GM10248 (cell line): ENCODE measurements at regions not wholly inside any gene's neighbourhood (a gene's known extent, or its start where the extent isn't known, plus 50 kb on each side); places are given as distances from the start of the nearest gene placed in this dataset.

Experiments used
- CTCF ChIA-PET: fragments of 300-600 bp; sonication (Branson Sonifier 250); formaldehyde crosslinking; extraction: SDS; loops from one replicate; lab custom pipeline; 2021; ENCODE audit warnings: antibody characterized with exemption; lab: Yijun Ruan, JAX
- POLR2A ChIA-PET: fragments of 350-650 bp; sonication (Branson Sonifier 250); formaldehyde crosslinking; extraction: SDS; loops from one replicate; lab custom pipeline; 2020; ENCODE audit warnings: antibody characterized with exemption; lab: Yijun Ruan, JAX
- DNase-seq: peaks from one replicate; pipeline ENCODE4 v3.0.0; 2012; ENCODE audit errors: extremely low spot score
- TF ChIP-seq, protein P1 (sequence below): IDR thresholded peaks from 2 replicates; pipeline ENCODE4 v1.5.1; 2012; ENCODE audit warnings: mild to moderate bottlenecking, low read depth; ENCODE audit errors: extremely low read depth, missing control alignments, control extremely low read depth

DNA sequence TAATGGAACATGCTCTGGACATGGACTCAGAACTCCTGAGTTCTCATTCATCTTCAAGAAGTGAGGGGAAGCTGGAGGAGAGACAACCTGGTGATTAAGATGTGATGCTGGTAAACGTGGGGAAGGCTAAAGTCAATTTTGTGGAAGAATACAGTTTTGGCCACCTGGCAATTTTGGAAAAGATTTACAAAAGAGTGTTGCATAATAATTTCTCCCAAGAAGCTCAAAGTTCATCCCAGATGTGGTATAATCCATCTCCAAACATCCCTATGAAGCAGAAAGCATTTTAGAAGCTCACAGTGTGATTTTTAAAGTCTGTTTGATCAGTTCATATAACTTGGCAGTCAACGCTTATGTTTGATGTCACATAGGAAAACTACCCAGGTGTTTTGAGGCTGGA is 208.7 kb downstream of the LMX1A start:
- POLR2A ChIA-PET, result no interaction called here
- CTCF ChIA-PET, result no interaction called here
- TF ChIP-seq, protein P1, sequence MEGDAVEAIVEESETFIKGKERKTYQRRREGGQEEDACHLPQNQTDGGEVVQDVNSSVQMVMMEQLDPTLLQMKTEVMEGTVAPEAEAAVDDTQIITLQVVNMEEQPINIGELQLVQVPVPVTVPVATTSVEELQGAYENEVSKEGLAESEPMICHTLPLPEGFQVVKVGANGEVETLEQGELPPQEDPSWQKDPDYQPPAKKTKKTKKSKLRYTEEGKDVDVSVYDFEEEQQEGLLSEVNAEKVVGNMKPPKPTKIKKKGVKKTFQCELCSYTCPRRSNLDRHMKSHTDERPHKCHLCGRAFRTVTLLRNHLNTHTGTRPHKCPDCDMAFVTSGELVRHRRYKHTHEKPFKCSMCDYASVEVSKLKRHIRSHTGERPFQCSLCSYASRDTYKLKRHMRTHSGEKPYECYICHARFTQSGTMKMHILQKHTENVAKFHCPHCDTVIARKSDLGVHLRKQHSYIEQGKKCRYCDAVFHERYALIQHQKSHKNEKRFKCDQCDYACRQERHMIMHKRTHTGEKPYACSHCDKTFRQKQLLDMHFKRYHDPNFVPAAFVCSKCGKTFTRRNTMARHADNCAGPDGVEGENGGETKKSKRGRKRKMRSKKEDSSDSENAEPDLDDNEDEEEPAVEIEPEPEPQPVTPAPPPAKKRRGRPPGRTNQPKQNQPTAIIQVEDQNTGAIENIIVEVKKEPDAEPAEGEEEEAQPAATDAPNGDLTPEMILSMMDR, result no peak
- DNase-seq, result no peak

DNA sequence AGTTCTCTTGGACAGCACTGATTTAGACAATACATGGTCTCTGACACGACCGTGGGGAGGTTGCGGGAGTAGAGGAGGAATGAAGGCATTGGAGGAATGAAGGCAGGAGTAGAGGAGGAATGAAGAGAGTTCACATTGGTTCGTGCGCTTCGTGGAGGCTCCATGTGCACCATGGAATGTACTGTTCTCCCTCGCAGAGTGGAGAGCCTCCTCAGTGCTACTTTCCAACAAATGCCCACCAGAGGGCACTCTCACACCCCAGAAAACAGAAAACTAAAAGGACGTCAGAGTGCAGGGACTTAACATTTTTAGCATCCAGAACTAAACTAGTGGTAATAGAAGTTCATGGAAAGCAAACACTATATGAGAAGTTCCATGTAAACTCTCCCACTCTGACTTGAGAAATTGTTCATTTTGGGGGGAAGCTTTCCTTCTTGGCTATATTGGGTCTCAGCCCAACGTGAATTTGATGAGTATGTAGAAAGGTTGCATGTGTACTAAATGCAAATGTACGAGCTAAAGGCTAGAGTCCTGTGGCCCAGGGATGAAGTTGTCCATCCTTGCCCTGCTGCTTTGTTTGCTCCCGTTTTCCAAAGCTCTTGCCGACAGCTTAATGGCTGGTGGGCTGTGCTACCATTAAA is 211.6 kb downstream of the LMX1A start:
- DNase-seq, result peak; percentile 33
- ChIA-PET POLR2A (no interaction called here), CTCF (interaction anchor here (1.0 to 5.6 kb wide), 15 partner anchors 9 to 223 kb away, joined by 3 to 31 read pairs (median 6); no protein-coding TSS in a partner anchor)
- TF ChIP-seq, protein P1, result peak; percentile 75

DNA sequence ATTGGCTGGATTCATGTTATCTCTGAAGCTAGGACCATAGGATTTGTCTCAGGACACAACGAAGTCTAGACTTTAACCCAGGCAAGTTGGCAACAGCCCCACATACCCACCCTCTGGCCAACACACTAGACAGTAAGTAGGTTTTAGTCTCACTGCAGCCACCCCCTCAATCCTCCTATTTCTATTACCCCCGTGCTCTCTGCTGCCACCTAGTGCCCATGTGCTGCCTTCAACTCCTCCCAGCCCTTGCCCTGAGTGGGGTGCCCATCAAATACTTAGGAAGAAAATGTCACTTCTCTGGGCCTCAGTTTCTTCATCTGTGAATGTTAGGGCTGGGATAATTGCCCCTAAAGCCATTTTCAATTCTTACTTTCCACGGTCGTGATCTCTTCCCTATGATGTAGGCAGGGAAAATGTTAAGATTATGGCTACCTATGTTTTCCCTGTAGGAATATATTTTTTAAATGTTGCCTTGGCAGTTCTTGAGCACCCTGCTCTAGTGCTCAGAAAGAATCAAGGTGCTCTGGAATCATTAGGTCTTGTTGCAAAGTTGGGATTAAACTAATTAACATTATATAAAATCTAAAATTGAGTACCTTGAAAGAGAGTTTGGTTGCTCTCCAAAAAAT is 213.0 kb downstream of the LMX1A start:
- peak; percentile 21 for DNase-seq
- POLR2A ChIA-PET, result no interaction called here
- TF ChIP-seq, protein P1, result peak; percentile 64
- CTCF ChIA-PET, result interaction anchor here (0.6 to 5.6 kb wide), 4 partner anchors 13 to 224 kb away, joined by 3 to 31 read pairs (median 6); no protein-coding TSS in a partner anchor

DNA sequence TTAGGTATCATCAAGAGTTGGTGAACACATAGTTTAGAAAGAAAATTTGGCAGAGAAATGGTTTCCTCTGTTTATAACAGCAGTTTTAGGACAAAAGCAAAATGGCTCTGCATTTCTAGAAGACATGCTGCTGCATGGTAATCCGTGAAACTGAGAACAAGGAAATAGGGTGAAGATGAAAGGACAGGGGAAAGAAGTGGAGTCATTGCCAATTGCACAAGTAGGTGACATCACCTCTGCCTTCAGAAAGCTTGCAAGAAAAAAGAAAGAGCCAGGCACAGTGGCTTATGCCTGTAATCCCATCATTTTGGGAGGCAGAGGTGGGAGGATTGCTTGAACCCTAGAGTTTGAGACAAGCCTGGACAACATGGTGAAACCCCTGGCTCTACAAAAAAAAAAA is 217.6 kb downstream of the LMX1A start:
- TF ChIP-seq, protein P1, result no peak
- CTCF ChIA-PET, result interaction anchor here (1.4 to 2.5 kb wide), 2 partner anchors 9 to 20 kb away, joined by 3 to 7 read pairs; no protein-coding TSS in a partner anchor
- POLR2A ChIA-PET, result no interaction called here
- DNase-seq, result no peak

DNA sequence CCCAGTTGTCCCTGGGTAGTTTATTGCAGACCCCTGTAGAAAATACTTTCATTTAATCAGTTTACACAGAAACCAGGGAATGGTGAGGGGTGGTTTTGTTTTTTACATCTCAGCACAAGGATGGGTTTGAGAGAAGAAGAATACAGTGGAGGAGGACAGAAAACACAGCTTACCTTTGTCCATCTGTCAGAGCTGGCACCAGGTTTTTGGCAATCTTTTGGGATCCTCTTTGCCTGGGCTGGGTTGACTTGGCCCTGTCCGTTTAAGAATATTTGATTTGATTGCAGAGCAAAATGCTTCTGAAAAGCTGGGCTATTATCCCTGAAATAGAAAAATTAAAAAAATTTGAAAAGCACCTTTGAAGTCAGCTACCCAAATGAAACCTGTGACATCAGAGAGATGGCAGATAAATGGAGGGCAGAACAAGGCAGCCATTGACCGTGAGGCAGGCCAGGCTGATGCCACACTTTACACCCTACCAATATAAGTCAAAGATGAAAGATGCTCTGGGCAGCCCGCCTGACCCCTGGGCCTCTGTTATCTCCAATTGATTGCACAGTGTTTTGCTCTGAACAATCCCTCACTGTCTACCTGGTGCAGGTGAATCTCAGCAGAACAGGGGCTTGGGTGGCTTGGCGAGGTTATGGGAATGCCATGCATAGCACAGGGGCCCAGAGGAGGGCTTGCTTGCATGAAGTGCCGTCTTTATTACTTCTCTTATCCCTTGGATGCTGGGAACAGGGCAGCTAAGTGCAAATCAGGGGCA is 218.8 kb downstream of the LMX1A start:
- DNase-seq, result no peak
- TF ChIP-seq, protein P1, result no peak
- POLR2A ChIA-PET, result no interaction called here
- CTCF ChIA-PET, result interaction anchor here (0.9 to 1.5 kb wide), 3 partner anchors 9 to 24 kb away, joined by 3 to 10 read pairs (median 4); no protein-coding TSS in a partner anchor

DNA sequence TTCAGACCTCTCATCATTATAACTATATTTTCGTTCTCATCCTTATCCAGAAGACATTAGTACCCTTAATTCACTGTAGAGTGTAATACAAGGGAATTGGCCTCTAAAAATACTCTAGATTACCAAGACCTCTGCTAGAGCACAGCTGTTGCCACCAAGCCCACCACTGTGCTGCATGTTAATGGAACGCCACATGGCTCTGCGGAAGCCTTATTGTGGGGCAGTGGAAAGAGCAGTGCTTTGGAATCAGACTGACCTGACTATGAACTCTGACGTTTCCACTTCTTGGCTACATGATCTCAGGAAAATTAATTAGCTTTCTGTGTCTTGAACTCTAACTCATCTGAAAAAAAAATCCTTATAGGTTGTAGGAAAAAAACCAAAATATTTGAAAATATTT is 222.1 kb downstream of the LMX1A start:
- TF ChIP-seq, protein P1, result no peak
- ChIA-PET POLR2A (no interaction called here), CTCF (interaction anchor here (1.4 kb wide), 1 partner anchor 11 kb away, joined by 5 read pairs; no protein-coding TSS in a partner anchor)
- DNase-seq, result no peak
